ENCODE measurements at regions not wholly inside any gene's neighbourhood (a gene's known extent, or its start where the extent isn't known, plus 50 kb on each side); places are given as distances from the start of the nearest gene placed in this dataset.

DNA sequence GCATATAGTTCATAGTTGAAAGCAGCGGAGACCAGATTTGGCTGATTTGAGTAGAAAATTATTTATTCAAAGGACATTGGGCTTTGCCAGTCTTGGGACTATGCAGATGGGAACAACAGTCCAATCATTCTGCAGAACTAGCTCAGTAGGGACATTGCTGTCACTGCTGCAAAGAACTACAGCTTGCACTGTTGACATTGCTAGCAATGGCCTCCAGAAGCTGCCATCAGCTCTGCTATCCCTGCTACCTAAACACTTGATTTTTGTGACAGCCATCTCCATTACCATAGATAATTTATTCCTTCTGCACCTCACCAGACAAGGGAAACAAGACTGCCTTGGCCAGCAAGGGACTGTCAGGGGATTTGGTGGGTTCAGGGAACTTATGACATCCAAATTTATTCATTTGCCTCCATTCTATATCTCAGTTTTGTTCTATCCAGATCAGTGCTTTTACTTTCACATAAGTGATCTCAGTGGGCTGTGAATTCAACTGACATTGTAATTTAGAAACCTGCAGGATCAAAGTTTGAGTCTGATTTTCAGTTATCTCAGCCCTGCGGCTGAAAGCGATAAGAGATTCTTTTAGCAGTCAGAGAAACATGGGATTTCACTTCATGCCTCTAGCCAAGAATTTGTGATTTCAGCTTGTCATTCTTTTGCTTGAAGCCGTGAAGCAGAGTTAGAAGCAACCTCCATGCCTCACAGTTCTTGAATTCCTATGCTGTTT lies 136.7 kb upstream of the FBXO33 start:
- TF ChIP-seq, protein P1, sequence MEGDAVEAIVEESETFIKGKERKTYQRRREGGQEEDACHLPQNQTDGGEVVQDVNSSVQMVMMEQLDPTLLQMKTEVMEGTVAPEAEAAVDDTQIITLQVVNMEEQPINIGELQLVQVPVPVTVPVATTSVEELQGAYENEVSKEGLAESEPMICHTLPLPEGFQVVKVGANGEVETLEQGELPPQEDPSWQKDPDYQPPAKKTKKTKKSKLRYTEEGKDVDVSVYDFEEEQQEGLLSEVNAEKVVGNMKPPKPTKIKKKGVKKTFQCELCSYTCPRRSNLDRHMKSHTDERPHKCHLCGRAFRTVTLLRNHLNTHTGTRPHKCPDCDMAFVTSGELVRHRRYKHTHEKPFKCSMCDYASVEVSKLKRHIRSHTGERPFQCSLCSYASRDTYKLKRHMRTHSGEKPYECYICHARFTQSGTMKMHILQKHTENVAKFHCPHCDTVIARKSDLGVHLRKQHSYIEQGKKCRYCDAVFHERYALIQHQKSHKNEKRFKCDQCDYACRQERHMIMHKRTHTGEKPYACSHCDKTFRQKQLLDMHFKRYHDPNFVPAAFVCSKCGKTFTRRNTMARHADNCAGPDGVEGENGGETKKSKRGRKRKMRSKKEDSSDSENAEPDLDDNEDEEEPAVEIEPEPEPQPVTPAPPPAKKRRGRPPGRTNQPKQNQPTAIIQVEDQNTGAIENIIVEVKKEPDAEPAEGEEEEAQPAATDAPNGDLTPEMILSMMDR (IDR thresholded peaks at IDR 0.05) = no peak
- no peak for TF ChIP-seq ZFX (IDR thresholded peaks at IDR 0.05; ENCODE audit: borderline replicate concordance)

All from 22Rv1 (cell line).